GM21515 (cell line): ENCODE measurements at regions not wholly inside any gene's neighbourhood (a gene's known extent, or its start where the extent isn't known, plus 50 kb on each side); places are given as distances from the start of the nearest gene placed in this dataset.

ENCODE experiments used
- ATAC-seq: cut with Tn5 transposase; IDR thresholded peaks from one replicate; pipeline ENCODE4 v1.9.1; 2021; ENCODE audit not compliant: unreplicated experiment

- no peak for ATAC-seq
Measured at GRCh38 chr12:132439333-132439904, 50.5 kb upstream of the FBRSL1 start.

GRCh38 chr12:132438726-132439125 is 51.2 kb upstream of the FBRSL1 start:
- no peak for ATAC-seq

GRCh38 chr12:132437943-132438700 is 51.8 kb upstream of the FBRSL1 start:
- no peak for ATAC-seq

GRCh38 chr12:132437252-132437932 is 52.6 kb upstream of the FBRSL1 start:
- ATAC-seq: no peak

- no peak for ATAC-seq
Measured at GRCh38 chr12:132436791-132437251, 53.1 kb upstream of the FBRSL1 start.

- ATAC-seq: no peak
Measured at GRCh38 chr12:132435486-132436187, 54.3 kb upstream of the FBRSL1 start.

GRCh38 chr12:132433641-132434395 is 56.1 kb upstream of the FBRSL1 start:
- no peak for ATAC-seq

GRCh38 chr12:132432721-132433577 is 57.0 kb upstream of the FBRSL1 start:
- ATAC-seq: no peak

GRCh38 chr12:132432126-132432705 is 57.7 kb upstream of the FBRSL1 start:
- no peak for ATAC-seq

GRCh38 chr12:132430838-132431774 is 58.8 kb upstream of the FBRSL1 start:
- no peak for ATAC-seq

GRCh38 chr12:132429946-132430643 is 59.9 kb upstream of the FBRSL1 start:
- peak; percentile 72 for ATAC-seq

- no peak for ATAC-seq
Measured at GRCh38 chr12:132429602-132429945, 60.4 kb upstream of the FBRSL1 start.

GRCh38 chr12:132428936-132429601 is 60.9 kb upstream of the FBRSL1 start:
- no peak for ATAC-seq

- no peak for ATAC-seq
Measured at GRCh38 chr12:132427999-132428935, 61.7 kb upstream of the FBRSL1 start.

- ATAC-seq: no peak
Measured at GRCh38 chr12:132427174-132427768, 62.7 kb upstream of the FBRSL1 start.
